CD4-positive, alpha-beta memory T cell (primary cell): ENCODE measurements at regions not wholly inside any gene's neighbourhood (a gene's known extent, or its start where the extent isn't known, plus 50 kb on each side); places are given as distances from the start of the nearest gene placed in this dataset.
"Not testable (repeated sequence)": the region's sequence is repeated elsewhere in the genome, so short reads cannot be mapped to it uniquely, and the experiment has no call there.

Experiments used
- CTCF ChIA-PET: fragments of 350-600 bp; sonication (Branson Sonifier 250); formaldehyde crosslinking; loops from one replicate; lab custom pipeline; 2021; ENCODE audit warnings: inconsistent platforms; ENCODE audit not compliant: partially characterized antibody; lab: Charles Lee
- POLR2A ChIA-PET: fragments of 350-600 bp; sonication (Branson Sonifier 250); formaldehyde crosslinking; loops from one replicate; lab custom pipeline; 2021; ENCODE audit not compliant: partially characterized antibody; lab: Charles Lee
- DNase-seq, 5 donors: peaks; one replicate each; pipeline versions ENCODE4 v3.0.0 to v3.0.0-alpha.2; 2020 to 2022; ENCODE audit warnings: mixed read lengths in 1 of 5
- H3K27ac ChIP-seq: one replicate; pipeline ENCODE4 v1.7.0; 2013; ENCODE audit warnings: low read depth, low read length
- H3K27me3 ChIP-seq: 2 replicates; pipeline ENCODE4 v1.7.0; 2013; ENCODE audit warnings: mild to moderate bottlenecking, low read length, moderate library complexity; ENCODE audit not compliant: insufficient read depth
- H3K36me3 ChIP-seq: 2 replicates; pipeline ENCODE4 v1.7.0; 2013; ENCODE audit warnings: mild to moderate bottlenecking, low read length, moderate library complexity; ENCODE audit not compliant: insufficient read depth
- H3K4me1 ChIP-seq: 2 replicates; pipeline ENCODE4 v1.7.0; 2013; ENCODE audit warnings: mild to moderate bottlenecking, low read length, moderate library complexity; ENCODE audit not compliant: insufficient read depth
- H3K4me3 ChIP-seq, 2 donors: one replicate each; pipeline ENCODE4 v1.7.0; 2013; ENCODE audit warnings: low read length in 2 of 2, mild to moderate bottlenecking in 1 of 2
- H3K9me3 ChIP-seq, 2 donors: one replicate each; pipeline ENCODE4 v1.7.0; 2013; ENCODE audit warnings: low read length in 2 of 2, control low read depth in 1 of 2; ENCODE audit not compliant: control insufficient read depth in 1 of 2
- H3K27ac Mint-ChIP-seq, 7 donors: one replicate each; pipeline ENCODE4 v1.8.0; 2020 to 2021; ENCODE audit warnings: mixed read lengths in 7 of 7, mild to moderate bottlenecking in 6 of 7, inconsistent platforms in 3 of 7, moderate library complexity in 3 of 7
- H3K27me3 Mint-ChIP-seq, 2 donors: one replicate each; pipeline ENCODE4 v1.8.0; 2020 to 2021; ENCODE audit warnings: mixed read lengths in 2 of 2
- H3K36me3 Mint-ChIP-seq, 2 donors: one replicate each; pipeline ENCODE4 v1.8.0; 2020 to 2021; ENCODE audit warnings: mixed read lengths in 2 of 2, inconsistent platforms in 1 of 2, mild to moderate bottlenecking in 1 of 2
- H3K4me1 Mint-ChIP-seq, 4 donors: one replicate each; pipeline ENCODE4 v1.8.0; 2020 to 2021; ENCODE audit warnings: mixed read lengths in 4 of 4, mild to moderate bottlenecking in 1 of 4
- H3K4me3 Mint-ChIP-seq, 8 donors: one replicate each; pipeline ENCODE4 v1.8.0; 2020 to 2021; ENCODE audit warnings: mixed read lengths in 8 of 8, mild to moderate bottlenecking in 7 of 8, moderate library complexity in 6 of 8, inconsistent platforms in 3 of 8
- H3K9me3 Mint-ChIP-seq, 8 donors: one replicate each; pipeline ENCODE4 v1.8.0; 2020 to 2021; ENCODE audit warnings: mixed read lengths in 8 of 8, mild to moderate bottlenecking in 5 of 8, inconsistent platforms in 3 of 8, moderate library complexity in 1 of 8
- intact Hi-C: fragments of 100-400 bp; cut with micrococcal nuclease; formaldehyde crosslinking; loops from one replicate; pipeline ENCODE4 v1.15.1; 2023

- DNase-seq, result no peak
- ChIA-PET POLR2A (no interaction called here), CTCF (no interaction called here)
- no peaks in the 10 kb centered on the region for H3K9me3 ChIP-seq
- no peak overlapping the region for H3K27ac ChIP-seq
- intact Hi-C loops, result no loop called here
- no peaks in the 10 kb centered on the region for H3K36me3 ChIP-seq
- Mint-ChIP-seq H3K27ac (no peak overlapping the region), H3K36me3 (no peaks in the 10 kb centered on the region), H3K9me3 (peaks cover 0 to 2% (median 0%) of the 10 kb centered on the region in 8 donors), H3K27me3 (no peaks in the 10 kb centered on the region), H3K4me1 (peaks cover 0 to 3% (median 0%) of the 10 kb centered on the region in 4 donors), H3K4me3 (no peak overlapping the region)
- no peaks in the 10 kb centered on the region for H3K4me1 ChIP-seq
- no peaks in the 10 kb centered on the region for H3K27me3 ChIP-seq
- no peak overlapping the region for H3K4me3 ChIP-seq
Measured at GRCh38 chr2:147428120-147428747, 416.6 kb upstream of the ACVR2A start.

- Histone ChIP-seq H3K4me3 (no peak overlapping the region), H3K9me3 (no peaks in the 10 kb centered on the region), H3K4me1 (no peaks in the 10 kb centered on the region), H3K27ac (no peak overlapping the region), H3K27me3 (no peaks in the 10 kb centered on the region), H3K36me3 (no peaks in the 10 kb centered on the region)
- DNase-seq, result no peak
- intact Hi-C loops, result no loop called here
- ChIA-PET CTCF (interaction anchor here (1.7 kb wide), 1 partner anchor 94 kb away, joined by 5 read pairs; no protein-coding TSS in a partner anchor), POLR2A (no interaction called here)
- H3K36me3 Mint-ChIP-seq, result no peaks in the 10 kb centered on the region
- no peaks in the 10 kb centered on the region for H3K27me3 Mint-ChIP-seq
- peaks cover 0 to 6% (median 2%) of the 10 kb centered on the region in 4 donors for H3K4me1 Mint-ChIP-seq
- no peak overlapping the region for H3K4me3 Mint-ChIP-seq
- peaks cover 0 to 2% (median 0%) of the 10 kb centered on the region in 8 donors for H3K9me3 Mint-ChIP-seq
- H3K27ac Mint-ChIP-seq, result no peak overlapping the region
Measured at GRCh38 chr2:147425437-147426029, 419.3 kb upstream of the ACVR2A start.

- H3K9me3 Mint-ChIP-seq, result peaks cover 0 to 2% (median 0%) of the 10 kb centered on the region in 8 donors
- ChIA-PET CTCF (no interaction called here), POLR2A (no interaction called here)
- H3K9me3 ChIP-seq, result no peaks in the 10 kb centered on the region
- H3K4me3 Mint-ChIP-seq, result no peak overlapping the region
- intact Hi-C loops, result no loop called here
- H3K27ac ChIP-seq, result no peak overlapping the region
- no peak overlapping the region for H3K4me3 ChIP-seq
- H3K27me3 ChIP-seq, result no peaks in the 10 kb centered on the region
- no peaks in the 10 kb centered on the region for H3K27me3 Mint-ChIP-seq
- no peaks in the 10 kb centered on the region for H3K36me3 ChIP-seq
- H3K4me1 ChIP-seq, result no peaks in the 10 kb centered on the region
- H3K36me3 Mint-ChIP-seq, result no peaks in the 10 kb centered on the region
- no peak overlapping the region for H3K27ac Mint-ChIP-seq
- no peak for DNase-seq
- peaks cover 0 to 6% (median 2%) of the 10 kb centered on the region in 4 donors for H3K4me1 Mint-ChIP-seq
Measured at GRCh38 chr2:147424766-147425165, 420.1 kb upstream of the ACVR2A start.

- Mint-ChIP-seq H3K4me3 (no peak overlapping the region), H3K4me1 (peaks cover 0 to 6% (median 4%) of the 10 kb centered on the region in 4 donors), H3K27me3 (peaks cover 0 to 3% of the 10 kb centered on the region in 2 donors), H3K9me3 (peaks cover 0 to 4% (median 0%) of the 10 kb centered on the region in 8 donors), H3K36me3 (no peaks in the 10 kb centered on the region), H3K27ac (no peak overlapping the region)
- Histone ChIP-seq H3K4me3 (no peak overlapping the region), H3K36me3 (no peaks in the 10 kb centered on the region), H3K4me1 (no peaks in the 10 kb centered on the region), H3K27ac (no peak overlapping the region), H3K27me3 (no peaks in the 10 kb centered on the region), H3K9me3 (no peaks in the 10 kb centered on the region)
- ChIA-PET POLR2A (no interaction called here), CTCF (no interaction called here)
- intact Hi-C loops, result no loop called here
- DNase-seq, result no peak
Measured at GRCh38 chr2:147420947-147421675, 423.7 kb upstream of the ACVR2A start.

- H3K4me3 Mint-ChIP-seq, result no peak overlapping the region
- H3K9me3 Mint-ChIP-seq, result peaks cover 0 to 4% (median 0%) of the 10 kb centered on the region in 8 donors
- ChIA-PET CTCF (no interaction called here), POLR2A (no interaction called here)
- Histone ChIP-seq H3K27ac (no peak overlapping the region), H3K9me3 (no peaks in the 10 kb centered on the region), H3K27me3 (no peaks in the 10 kb centered on the region), H3K4me3 (no peak overlapping the region), H3K36me3 (no peaks in the 10 kb centered on the region), H3K4me1 (no peaks in the 10 kb centered on the region)
- peaks cover 0 to 6% (median 4%) of the 10 kb centered on the region in 4 donors for H3K4me1 Mint-ChIP-seq
- intact Hi-C loops, result no loop called here
- no peaks in the 10 kb centered on the region for H3K36me3 Mint-ChIP-seq
- DNase-seq, result no peak
- no peak overlapping the region for H3K27ac Mint-ChIP-seq
- peaks cover 0 to 3% of the 10 kb centered on the region in 2 donors for H3K27me3 Mint-ChIP-seq
Measured at GRCh38 chr2:147420517-147420916, 424.3 kb upstream of the ACVR2A start.

GRCh38 chr2:147416099-147416498 is 428.7 kb upstream of the ACVR2A start:
- Histone ChIP-seq H3K27me3 (no peaks in the 10 kb centered on the region), H3K36me3 (no peaks in the 10 kb centered on the region), H3K27ac (no peak overlapping the region), H3K4me3 (no peak overlapping the region), H3K4me1 (no peaks in the 10 kb centered on the region), H3K9me3 (no peaks in the 10 kb centered on the region)
- Mint-ChIP-seq H3K36me3 (no peaks in the 10 kb centered on the region), H3K27ac (no peak overlapping the region), H3K4me3 (no peak overlapping the region), H3K27me3 (peaks cover 0 to 3% of the 10 kb centered on the region in 2 donors), H3K4me1 (peaks cover 0 to 5% (median 3%) of the 10 kb centered on the region in 4 donors), H3K9me3 (peaks cover 0 to 15% (median 5%) of the 10 kb centered on the region in 8 donors)
- POLR2A ChIA-PET, result no interaction called here
- intact Hi-C loops, result no loop called here
- CTCF ChIA-PET, result no interaction called here
- DNase-seq, result no peak

GRCh38 chr2:147414656-147415055 is 430.2 kb upstream of the ACVR2A start:
- H3K4me3 Mint-ChIP-seq, H3K27me3 Mint-ChIP-seq, CTCF ChIA-PET, H3K4me3 ChIP-seq, DNase-seq, H3K27ac Mint-ChIP-seq, H3K36me3 ChIP-seq, H3K27ac ChIP-seq, H3K36me3 Mint-ChIP-seq, H3K9me3 ChIP-seq, H3K4me1 ChIP-seq, H3K4me1 Mint-ChIP-seq, intact Hi-C loops, H3K27me3 ChIP-seq, POLR2A ChIA-PET: not testable (repeated sequence)
- peaks cover 0 to 18% (median 9%) of the 10 kb centered on the region in 8 donors for H3K9me3 Mint-ChIP-seq
